ENCODE measurements at regions not wholly inside any gene's neighbourhood (a gene's known extent, or its start where the extent isn't known, plus 50 kb on each side); places are given as distances from the start of the nearest gene placed in this dataset.

DNA sequence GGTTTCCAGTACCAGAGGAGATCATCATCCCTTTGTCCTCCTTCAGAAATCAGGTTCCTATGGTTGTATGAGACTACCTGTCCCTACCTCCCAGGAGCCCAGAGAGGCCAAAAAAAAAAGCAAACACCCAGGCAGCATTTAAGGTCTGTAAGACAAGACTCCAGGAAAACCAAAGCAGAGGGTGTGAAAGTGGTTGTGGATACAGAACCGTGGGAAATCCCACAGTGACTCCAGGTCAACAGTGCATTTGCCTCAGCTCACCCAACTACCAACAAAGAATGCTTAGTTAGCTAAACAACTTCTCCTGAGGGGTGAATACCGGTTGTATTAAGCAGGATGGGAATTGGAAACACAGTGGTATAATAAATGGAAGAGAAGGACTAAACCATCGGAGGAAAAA lies 83.6 kb downstream of the LBH start:
- H3K79me2 ChIP-seq (ENCODE audit: control insufficient read depth, low read length), result no peaks in the 10 kb centered on the region
- H3K27me3 ChIP-seq (ENCODE audit: control insufficient read depth, low read length), result no peaks in the 10 kb centered on the region
- no peak overlapping the region for H3K4me3 ChIP-seq (ENCODE audit: low read length)
- H3K9me2 ChIP-seq (replicated peaks; ENCODE audit: control insufficient read depth, low read length), result no peaks in the 10 kb centered on the region
- no peak overlapping the region for H3K27ac ChIP-seq (ENCODE audit: low read depth, low read length)
- H3F3A ChIP-seq (ENCODE audit: control insufficient read depth, insufficient read depth), result no peaks in the 10 kb centered on the region
- H3K9me3 ChIP-seq (ENCODE audit: control insufficient read depth, insufficient read depth, low read length), result no peaks in the 10 kb centered on the region
- TF ChIP-seq, protein P1, sequence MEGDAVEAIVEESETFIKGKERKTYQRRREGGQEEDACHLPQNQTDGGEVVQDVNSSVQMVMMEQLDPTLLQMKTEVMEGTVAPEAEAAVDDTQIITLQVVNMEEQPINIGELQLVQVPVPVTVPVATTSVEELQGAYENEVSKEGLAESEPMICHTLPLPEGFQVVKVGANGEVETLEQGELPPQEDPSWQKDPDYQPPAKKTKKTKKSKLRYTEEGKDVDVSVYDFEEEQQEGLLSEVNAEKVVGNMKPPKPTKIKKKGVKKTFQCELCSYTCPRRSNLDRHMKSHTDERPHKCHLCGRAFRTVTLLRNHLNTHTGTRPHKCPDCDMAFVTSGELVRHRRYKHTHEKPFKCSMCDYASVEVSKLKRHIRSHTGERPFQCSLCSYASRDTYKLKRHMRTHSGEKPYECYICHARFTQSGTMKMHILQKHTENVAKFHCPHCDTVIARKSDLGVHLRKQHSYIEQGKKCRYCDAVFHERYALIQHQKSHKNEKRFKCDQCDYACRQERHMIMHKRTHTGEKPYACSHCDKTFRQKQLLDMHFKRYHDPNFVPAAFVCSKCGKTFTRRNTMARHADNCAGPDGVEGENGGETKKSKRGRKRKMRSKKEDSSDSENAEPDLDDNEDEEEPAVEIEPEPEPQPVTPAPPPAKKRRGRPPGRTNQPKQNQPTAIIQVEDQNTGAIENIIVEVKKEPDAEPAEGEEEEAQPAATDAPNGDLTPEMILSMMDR (IDR thresholded peaks at IDR 0.05; ENCODE audit: low read depth, low read length, poor library complexity, severe bottlenecking), result no peak
- no peak for TF ChIP-seq EZH2phosphoT487 (IDR thresholded peaks at IDR 0.05; ENCODE audit: borderline replicate concordance, low read length)
- H3K36me3 ChIP-seq (ENCODE audit: control insufficient read depth, low read length), result no peaks in the 10 kb centered on the region
- no peaks in the 10 kb centered on the region for H4K20me1 ChIP-seq (ENCODE audit: control insufficient read depth, insufficient read depth, low read depth, low read length)
- no peak overlapping the region for H3K4me2 ChIP-seq (ENCODE audit: low read length)
- H3K4me1 ChIP-seq (ENCODE audit: control insufficient read depth, low read length), result peaks cover 14% of the 10 kb centered on the region

DNA sequence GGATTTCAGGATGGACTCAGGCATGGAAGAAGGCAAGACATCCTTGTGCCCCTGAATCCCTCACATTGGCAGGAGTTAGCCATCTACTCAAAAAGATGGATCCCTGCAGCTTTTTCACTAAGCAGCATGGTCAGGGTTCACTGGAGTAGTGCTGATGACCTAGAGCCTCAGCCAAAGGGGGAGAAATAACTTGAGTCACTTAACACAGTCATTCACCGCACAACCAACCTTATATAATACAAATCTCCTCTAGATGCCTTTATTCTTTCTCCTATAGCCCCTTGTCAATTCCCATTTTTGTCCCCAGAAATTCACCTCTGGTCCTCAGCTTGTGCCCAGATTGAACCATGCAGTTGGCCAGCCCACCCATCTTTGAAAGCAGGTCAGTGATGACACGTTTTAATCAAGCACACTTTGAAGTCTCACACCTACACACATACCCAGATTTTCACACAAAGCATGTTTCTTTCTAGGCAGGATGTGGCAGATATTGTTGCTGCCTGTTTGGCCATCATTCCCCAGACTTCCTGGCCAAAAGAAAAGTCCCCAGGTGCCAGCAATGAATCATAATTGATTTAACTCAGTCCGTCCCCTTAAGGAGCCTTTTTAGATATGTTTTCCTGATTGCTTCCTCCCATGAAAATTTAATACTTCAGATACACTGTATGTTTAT lies 84.2 kb downstream of the LBH start:
- peaks cover 8% of the 10 kb centered on the region for H3K4me1 ChIP-seq (ENCODE audit: control insufficient read depth, low read length)

DNA sequence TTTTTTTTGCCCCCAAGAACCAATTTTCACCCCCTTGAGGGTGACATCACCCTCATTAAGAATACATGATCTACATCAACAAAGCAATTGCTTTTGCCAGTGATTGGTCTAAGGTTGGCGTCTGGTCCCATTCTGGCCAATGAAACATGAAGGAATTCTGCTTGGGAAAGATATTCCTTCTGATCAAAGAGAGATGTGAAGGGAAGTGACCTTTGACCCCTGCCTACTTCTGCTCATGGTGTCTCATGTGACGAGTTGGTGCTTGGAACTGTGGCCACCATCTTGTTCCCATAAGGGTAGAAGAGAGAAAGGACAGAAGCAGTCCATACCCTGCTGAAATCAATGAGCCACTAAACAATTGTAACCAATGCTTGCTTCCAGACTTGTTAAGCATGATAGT lies 85.1 kb downstream of the LBH start:
- H3K27ac ChIP-seq (ENCODE audit: low read depth, low read length), result no peak overlapping the region
- no peaks in the 10 kb centered on the region for H3K79me2 ChIP-seq (ENCODE audit: control insufficient read depth, low read length)
- TF ChIP-seq EZH2phosphoT487 (IDR thresholded peaks at IDR 0.05; ENCODE audit: borderline replicate concordance, low read length), result no peak
- TF ChIP-seq, protein P1 (IDR thresholded peaks at IDR 0.05; ENCODE audit: low read depth, low read length, poor library complexity, severe bottlenecking), result no peak
- no peaks in the 10 kb centered on the region for H4K20me1 ChIP-seq (ENCODE audit: control insufficient read depth, insufficient read depth, low read depth, low read length)
- no peaks in the 10 kb centered on the region for H3K4me1 ChIP-seq (ENCODE audit: control insufficient read depth, low read length)
- H3K4me2 ChIP-seq (ENCODE audit: low read length), result no peak overlapping the region
- no peaks in the 10 kb centered on the region for H3K9me3 ChIP-seq (ENCODE audit: control insufficient read depth, insufficient read depth, low read length)
- no peak overlapping the region for H3K4me3 ChIP-seq (ENCODE audit: low read length)
- H3F3A ChIP-seq (ENCODE audit: control insufficient read depth, insufficient read depth), result no peaks in the 10 kb centered on the region
- H3K36me3 ChIP-seq (ENCODE audit: control insufficient read depth, low read length), result no peaks in the 10 kb centered on the region
- no peaks in the 10 kb centered on the region for H3K27me3 ChIP-seq (ENCODE audit: control insufficient read depth, low read length)
- no peaks in the 10 kb centered on the region for H3K9me2 ChIP-seq (replicated peaks; ENCODE audit: control insufficient read depth, low read length)

More for the DNA sequence above, 84.2 kb downstream of the LBH start:
- Histone ChIP-seq H3K79me2 (ENCODE audit: control insufficient read depth, low read length) (no peaks in the 10 kb centered on the region), H3K9me2 (replicated peaks; ENCODE audit: control insufficient read depth, low read length) (no peaks in the 10 kb centered on the region), H3F3A (ENCODE audit: control insufficient read depth, insufficient read depth) (no peaks in the 10 kb centered on the region), H4K20me1 (ENCODE audit: control insufficient read depth, insufficient read depth, low read depth, low read length) (no peaks in the 10 kb centered on the region), H3K9me3 (ENCODE audit: control insufficient read depth, insufficient read depth, low read length) (no peaks in the 10 kb centered on the region), H3K27me3 (ENCODE audit: control insufficient read depth, low read length) (no peaks in the 10 kb centered on the region), H3K4me3 (ENCODE audit: low read length) (no peak overlapping the region), H3K36me3 (ENCODE audit: control insufficient read depth, low read length) (no peaks in the 10 kb centered on the region), H3K27ac (ENCODE audit: low read depth, low read length) (no peak overlapping the region), H3K4me2 (ENCODE audit: low read length) (no peak overlapping the region)
- TF ChIP-seq, protein P1 (IDR thresholded peaks at IDR 0.05; ENCODE audit: low read depth, low read length, poor library complexity, severe bottlenecking), result no peak
- TF ChIP-seq EZH2phosphoT487 (IDR thresholded peaks at IDR 0.05; ENCODE audit: borderline replicate concordance, low read length), result no peak

All from DOHH2 (cell line).